Neuron (in vitro differentiated cells): ENCODE measurements at regions not wholly inside any gene's neighbourhood (a gene's known extent, or its start where the extent isn't known, plus 50 kb on each side); places are given as distances from the start of the nearest gene placed in this dataset.

ENCODE experiments used
- H2AFZ ChIP-seq: one replicate; pipeline ENCODE4 v1.6.1; 2013; ENCODE audit warnings: low read depth, mild to moderate bottlenecking, inconsistent platforms, low read length, moderate library complexity
- H3K27me3 ChIP-seq: one replicate; pipeline ENCODE4 v1.6.1; 2013; ENCODE audit warnings: low read length; ENCODE audit not compliant: insufficient read depth
- H3K36me3 ChIP-seq: one replicate; pipeline ENCODE4 v1.6.1; 2013; ENCODE audit warnings: low read length; ENCODE audit not compliant: insufficient read depth
- H3K4me1 ChIP-seq: one replicate; pipeline ENCODE4 v1.6.1; 2013; ENCODE audit warnings: low read length; ENCODE audit not compliant: insufficient read depth
- H3K4me3 ChIP-seq: 2 replicates; pipeline ENCODE4 v1.5.1; 2013; ENCODE audit warnings: mild to moderate bottlenecking, low read length, moderate library complexity
- H3K9me3 ChIP-seq: one replicate; pipeline ENCODE4 v1.6.1; 2013; ENCODE audit warnings: low read length

DNA sequence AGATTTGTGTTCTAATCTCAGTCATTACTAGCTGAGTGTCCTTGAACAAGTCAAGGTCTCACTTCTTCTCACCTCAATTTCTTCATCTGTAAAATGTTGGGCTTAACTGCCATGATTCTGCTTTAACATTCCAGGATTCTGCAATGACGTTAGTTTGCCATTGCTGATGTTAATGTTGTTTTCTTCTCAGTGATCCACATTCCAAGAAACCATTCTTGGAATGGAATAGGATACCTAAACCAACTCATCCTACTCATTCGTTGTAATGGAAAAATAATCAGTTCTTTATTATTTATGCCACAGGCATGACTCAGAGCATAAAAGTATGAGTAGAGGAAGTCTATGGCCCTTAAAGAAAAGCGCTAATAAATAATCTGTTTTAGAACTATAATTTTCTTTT lies 140.2 kb upstream of the ETAA1 start:
- no peak overlapping the region for H3K4me3 ChIP-seq
- H3K4me1 ChIP-seq, result no peaks in the 10 kb centered on the region
- no peaks in the 10 kb centered on the region for H3K27me3 ChIP-seq
- H3K9me3 ChIP-seq, result no peaks in the 10 kb centered on the region
- H3K36me3 ChIP-seq, result no peaks in the 10 kb centered on the region
- no peak overlapping the region for H2AFZ ChIP-seq

DNA sequence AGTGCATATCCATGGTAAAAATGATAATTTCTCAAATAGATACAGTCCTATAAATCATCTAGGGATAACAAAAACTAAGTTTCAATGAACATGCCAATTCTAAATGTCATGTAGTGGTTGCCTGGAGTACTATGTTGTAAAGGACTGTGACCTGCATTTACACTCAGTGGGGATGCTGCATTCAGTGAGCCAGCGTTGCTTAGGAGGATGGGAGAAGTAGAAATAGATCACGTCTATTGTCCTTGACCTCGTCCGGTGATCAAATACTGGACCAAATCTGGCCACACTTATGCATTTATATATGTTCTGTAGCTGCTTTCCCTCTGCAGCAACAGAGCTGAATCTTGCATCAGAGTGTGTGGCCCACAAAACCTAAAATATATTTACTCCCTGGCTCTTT lies 139.0 kb upstream of the ETAA1 start:
- H3K27me3 ChIP-seq, result no peaks in the 10 kb centered on the region
- no peaks in the 10 kb centered on the region for H3K4me1 ChIP-seq
- no peaks in the 10 kb centered on the region for H3K9me3 ChIP-seq
- no peaks in the 10 kb centered on the region for H3K36me3 ChIP-seq
- H3K4me3 ChIP-seq, result no peak overlapping the region
- no peak overlapping the region for H2AFZ ChIP-seq

DNA sequence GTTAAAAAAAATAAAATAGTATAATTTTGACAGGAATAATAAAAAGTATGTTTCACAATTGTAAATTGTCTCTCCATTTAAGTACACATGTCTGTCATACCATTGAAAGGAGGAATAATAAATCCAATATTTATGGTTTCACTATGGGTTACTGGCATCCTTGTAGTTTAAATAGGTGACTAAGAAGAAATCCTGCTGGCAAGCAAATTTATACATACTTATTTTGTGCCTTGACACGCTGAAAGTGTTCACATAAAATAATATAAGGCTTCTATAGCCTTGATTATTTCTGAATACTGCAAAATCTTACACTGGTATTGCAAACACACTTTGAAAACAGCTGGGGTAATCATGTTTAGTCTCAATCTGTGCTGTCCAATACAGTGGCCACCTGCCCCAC lies 138.3 kb upstream of the ETAA1 start:
- Histone ChIP-seq H3K36me3 (no peaks in the 10 kb centered on the region), H3K4me1 (no peaks in the 10 kb centered on the region), H3K9me3 (no peaks in the 10 kb centered on the region)

DNA sequence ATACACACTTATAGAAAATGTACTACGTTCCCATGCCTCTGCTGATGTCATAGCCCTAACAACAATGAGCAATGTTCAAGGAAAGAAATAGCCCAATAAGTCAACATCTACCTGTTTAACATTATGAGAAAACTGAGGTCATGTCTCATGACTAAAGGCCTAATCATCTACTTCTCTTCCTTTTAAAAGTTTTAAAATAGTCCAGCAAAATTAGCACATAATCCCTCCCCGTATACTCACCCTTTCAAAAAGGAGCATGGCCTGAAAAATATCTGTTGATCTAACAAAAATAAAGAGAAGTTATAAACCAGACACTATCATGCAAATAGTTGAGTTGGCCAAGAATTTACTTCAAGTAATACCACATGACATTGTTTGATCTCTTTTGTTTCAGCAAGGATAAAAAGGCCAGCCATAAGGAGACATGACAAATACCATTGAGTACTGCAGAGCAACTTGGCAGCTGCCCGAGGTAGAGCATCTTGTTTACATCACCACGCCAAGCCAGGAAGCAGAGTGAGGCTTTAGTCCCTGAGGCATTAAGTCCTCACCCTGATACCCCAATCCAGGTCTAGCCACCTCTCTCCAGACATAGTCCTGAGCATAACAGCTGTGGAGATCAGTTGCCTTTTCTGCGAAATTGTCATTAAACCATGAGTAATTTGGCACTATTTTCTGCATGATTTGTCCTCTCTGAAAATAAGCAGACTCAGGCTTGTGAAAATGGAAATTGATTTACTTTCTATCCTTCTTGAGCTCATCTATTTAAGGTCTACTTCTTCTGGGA lies 137.4 kb upstream of the ETAA1 start:
- Histone ChIP-seq H3K4me3 (no peak overlapping the region), H3K4me1 (no peaks in the 10 kb centered on the region), H3K9me3 (no peaks in the 10 kb centered on the region), H3K36me3 (no peaks in the 10 kb centered on the region), H2AFZ (no peak overlapping the region), H3K27me3 (no peaks in the 10 kb centered on the region)

More for the DNA sequence above, 138.3 kb upstream of the ETAA1 start:
- H3K27me3 ChIP-seq, result no peaks in the 10 kb centered on the region
- no peak overlapping the region for H3K4me3 ChIP-seq
- H2AFZ ChIP-seq, result no peak overlapping the region

DNA sequence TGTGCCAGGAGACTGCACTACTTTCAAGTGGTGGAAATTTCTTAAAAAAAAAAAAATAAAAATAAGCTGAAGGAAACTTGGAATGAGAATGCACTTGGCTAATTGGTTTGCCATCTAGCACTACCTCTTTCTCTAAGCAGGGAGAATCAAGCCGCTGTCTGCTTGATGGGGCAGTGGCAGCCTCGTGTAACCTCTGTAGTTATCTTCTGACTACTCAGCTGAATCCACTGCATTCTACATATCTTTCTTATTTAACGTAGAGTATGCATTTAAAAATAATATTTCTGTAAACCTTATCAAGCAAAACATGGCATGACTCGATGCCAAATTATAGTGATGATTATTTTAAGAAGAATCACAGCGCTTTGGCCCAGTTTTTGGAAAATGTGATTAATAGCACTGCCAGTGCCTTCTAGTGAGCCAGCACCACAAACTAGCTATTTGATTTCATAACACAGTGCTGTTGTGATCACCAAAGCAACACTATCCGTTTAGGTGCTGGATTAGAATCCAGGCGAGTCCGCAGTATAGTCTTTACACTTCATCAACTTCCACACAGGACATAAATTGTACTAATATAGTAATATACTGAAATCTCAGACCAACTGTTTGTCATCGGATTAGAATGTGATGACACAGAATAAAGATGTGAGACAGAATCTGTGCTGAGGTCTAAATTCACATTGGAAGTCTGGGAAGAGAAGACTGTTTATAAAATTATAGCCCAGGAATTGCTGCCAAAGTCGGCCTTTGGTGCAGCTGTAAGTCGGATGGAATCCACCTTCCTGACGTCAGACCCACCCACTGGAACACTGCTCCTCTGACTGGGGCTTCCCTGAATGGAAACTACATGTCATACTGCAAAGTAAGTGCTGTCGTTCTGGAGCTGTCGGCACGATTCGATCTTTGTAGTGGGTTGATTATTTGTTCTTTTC lies 136.5 kb upstream of the ETAA1 start:
- Histone ChIP-seq H3K9me3 (no peaks in the 10 kb centered on the region), H2AFZ (no peak overlapping the region), H3K4me3 (no peak overlapping the region), H3K27me3 (no peaks in the 10 kb centered on the region), H3K36me3 (no peaks in the 10 kb centered on the region), H3K4me1 (no peaks in the 10 kb centered on the region)

DNA sequence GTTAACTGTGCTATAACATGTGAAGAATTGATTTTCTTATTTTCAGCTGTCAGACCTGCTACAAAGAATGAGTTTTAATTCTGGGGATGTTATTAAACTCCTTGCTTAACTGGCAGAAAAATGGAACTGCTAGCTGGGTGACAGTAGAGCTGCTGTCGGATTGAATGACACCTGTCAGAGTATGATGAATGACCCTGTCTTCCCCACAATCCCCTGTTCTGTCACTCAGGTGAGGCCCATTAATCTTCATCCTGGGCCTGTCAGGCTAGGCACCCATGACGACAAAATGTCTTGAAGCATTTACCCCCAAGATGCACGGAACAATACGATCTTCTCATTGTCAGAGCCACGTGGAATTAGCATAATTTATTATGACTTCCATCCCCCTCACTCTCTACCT lies 129.9 kb upstream of the ETAA1 start:
- no peaks in the 10 kb centered on the region for H3K9me3 ChIP-seq
- no peak overlapping the region for H3K4me3 ChIP-seq
- no peaks in the 10 kb centered on the region for H3K4me1 ChIP-seq
- no peak overlapping the region for H2AFZ ChIP-seq
- H3K36me3 ChIP-seq, result no peaks in the 10 kb centered on the region
- H3K27me3 ChIP-seq, result no peaks in the 10 kb centered on the region

DNA sequence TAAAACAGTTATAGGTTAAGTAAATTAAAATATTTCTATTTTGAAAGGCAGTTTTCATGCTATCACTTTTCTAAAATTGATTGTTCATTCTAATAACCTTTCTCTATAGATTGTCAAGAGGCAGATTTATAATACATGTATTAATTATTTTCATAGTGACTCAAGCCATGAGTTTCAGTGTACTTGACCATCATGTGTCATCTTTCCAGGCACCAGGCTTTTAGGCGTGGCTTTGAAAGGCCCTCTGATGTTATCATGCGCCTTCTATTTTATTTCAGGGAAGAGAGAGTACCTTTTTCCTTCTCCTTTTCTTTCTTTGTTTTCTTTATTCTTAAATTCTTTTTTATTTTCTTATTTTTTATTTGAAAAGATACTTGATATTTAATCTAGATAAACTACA lies 128.3 kb upstream of the ETAA1 start:
- Histone ChIP-seq H3K4me1 (no peaks in the 10 kb centered on the region), H2AFZ (no peak overlapping the region)

DNA sequence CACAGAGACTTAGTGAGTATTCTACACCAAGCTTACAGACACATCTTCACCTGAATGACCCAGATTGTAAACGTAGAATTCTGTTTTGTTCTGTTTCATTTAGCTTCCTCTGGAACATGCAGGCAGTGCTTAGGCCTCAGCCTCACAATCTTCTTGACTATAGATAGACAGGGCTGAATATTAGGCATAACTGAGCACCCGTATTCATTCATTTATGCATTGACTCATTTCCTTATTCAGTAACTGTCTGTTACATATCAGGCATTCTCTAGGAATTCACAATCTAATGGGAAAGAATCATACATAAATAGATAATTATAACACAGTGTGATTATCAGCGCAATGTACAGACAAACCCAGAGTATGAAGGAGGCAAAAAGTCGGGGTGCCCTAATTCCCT lies 124.9 kb upstream of the ETAA1 start:
- Histone ChIP-seq H3K9me3 (no peaks in the 10 kb centered on the region), H3K4me1 (no peaks in the 10 kb centered on the region), H3K4me3 (no peak overlapping the region), H3K27me3 (no peaks in the 10 kb centered on the region), H3K36me3 (no peaks in the 10 kb centered on the region), H2AFZ (no peak overlapping the region)

More for the DNA sequence above, 128.3 kb upstream of the ETAA1 start:
- no peaks in the 10 kb centered on the region for H3K36me3 ChIP-seq
- H3K9me3 ChIP-seq, result no peaks in the 10 kb centered on the region
- H3K4me3 ChIP-seq, result no peak overlapping the region
- no peaks in the 10 kb centered on the region for H3K27me3 ChIP-seq

DNA sequence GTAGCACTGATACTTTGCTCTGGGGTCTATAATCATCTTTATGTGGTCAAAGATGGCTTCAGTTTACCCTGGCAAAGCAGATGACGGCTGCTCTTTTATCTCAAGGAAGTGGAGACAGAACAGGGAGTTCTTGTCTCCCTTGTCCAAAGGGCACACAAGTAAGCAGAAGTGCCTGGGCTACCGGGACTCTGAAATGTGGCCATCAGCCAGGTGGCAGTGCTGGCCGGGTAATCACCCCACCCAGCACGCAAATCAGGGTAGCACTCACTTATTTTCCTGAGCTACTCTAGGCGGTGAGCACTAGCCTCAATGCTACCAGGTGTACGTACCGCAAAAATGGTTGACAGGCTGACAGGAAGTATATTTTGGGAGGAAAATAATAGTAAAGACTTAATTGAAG lies 119.7 kb upstream of the ETAA1 start:
- no peak overlapping the region for H3K4me3 ChIP-seq
- no peaks in the 10 kb centered on the region for H3K27me3 ChIP-seq
- no peaks in the 10 kb centered on the region for H3K9me3 ChIP-seq
- no peaks in the 10 kb centered on the region for H3K4me1 ChIP-seq
- no peaks in the 10 kb centered on the region for H3K36me3 ChIP-seq
- H2AFZ ChIP-seq, result no peak overlapping the region

DNA sequence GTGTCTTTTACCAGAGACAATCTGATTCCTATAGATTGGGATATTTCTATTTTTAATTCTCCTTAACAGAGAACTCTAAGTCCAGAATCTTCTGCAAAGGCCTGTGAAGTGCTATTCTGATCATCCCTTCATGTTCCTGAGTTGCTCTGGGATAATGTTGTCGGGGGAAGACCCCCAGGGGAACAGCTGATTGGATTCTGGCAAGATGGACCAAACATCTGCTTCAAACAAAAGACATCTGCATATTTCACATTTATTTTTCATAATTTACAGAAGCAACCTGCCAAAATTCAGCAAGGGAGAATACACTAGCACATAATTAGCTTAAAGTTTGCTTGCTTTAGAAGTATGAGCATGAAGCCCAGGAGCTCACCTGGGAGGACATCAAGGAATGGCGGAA lies 116.0 kb upstream of the ETAA1 start:
- Histone ChIP-seq H3K36me3 (no peaks in the 10 kb centered on the region), H3K4me1 (no peaks in the 10 kb centered on the region), H3K4me3 (no peak overlapping the region), H3K9me3 (no peaks in the 10 kb centered on the region), H3K27me3 (no peaks in the 10 kb centered on the region), H2AFZ (no peak overlapping the region)

DNA sequence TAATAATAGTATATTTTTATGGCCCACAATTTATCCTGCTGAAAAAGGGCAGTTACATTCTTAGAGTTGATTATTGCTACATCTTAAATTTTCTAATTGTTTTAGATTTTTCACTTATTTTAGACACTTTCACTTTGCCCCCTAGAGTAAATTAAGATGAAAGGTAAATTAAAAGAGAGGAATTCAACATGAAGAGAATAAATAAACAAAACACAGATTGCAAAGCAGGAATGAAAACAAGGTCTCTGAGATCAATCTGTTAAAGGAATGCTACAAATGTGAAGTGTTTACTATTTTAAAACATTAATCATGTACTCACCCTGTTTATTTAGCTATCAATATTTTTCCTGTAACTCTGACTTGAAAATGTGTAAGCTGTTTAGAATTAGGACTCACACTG lies 113.5 kb upstream of the ETAA1 start:
- Histone ChIP-seq H3K36me3 (no peaks in the 10 kb centered on the region), H3K4me1 (no peaks in the 10 kb centered on the region), H3K27me3 (no peaks in the 10 kb centered on the region), H3K4me3 (no peak overlapping the region), H3K9me3 (no peaks in the 10 kb centered on the region), H2AFZ (no peak overlapping the region)

DNA sequence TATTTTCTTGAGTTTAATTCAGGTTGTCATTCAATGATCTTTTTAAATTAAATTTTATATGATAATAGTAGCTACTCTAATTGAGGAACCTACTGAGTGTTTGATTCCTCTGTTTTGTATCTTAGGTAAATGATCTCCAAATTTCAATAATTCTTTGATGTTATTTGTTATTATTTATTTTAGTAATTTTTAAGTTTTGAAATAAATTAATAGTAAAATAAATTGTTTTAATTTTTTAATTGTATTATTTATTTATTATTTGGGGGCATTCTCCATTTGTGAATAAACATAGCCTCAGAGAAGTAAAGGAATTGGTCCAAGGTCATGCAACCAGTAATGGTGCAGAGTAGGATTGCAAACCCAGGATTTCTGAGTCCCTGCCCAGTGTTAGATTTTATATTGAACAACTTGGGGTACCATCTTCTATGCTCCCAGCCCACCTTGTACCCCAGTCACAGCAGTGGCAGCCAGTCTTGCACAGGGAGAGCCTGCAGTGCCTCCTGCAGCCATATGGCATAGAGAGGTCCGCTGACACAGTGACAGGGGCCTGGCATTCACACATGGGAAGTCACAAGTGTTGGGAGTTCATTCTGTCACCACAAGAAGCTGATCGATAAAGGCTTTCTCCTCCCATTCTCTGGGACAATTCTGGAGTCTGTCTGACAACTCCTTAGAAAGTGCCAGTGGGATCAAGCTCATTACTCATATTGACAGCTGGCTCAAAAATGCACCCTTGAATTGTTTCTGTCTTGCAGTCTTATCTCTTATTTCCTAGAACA lies 110.0 kb upstream of the ETAA1 start:
- Histone ChIP-seq H3K9me3 (no peaks in the 10 kb centered on the region), H3K4me1 (no peaks in the 10 kb centered on the region), H3K4me3 (no peak overlapping the region), H3K27me3 (no peaks in the 10 kb centered on the region), H2AFZ (no peak overlapping the region), H3K36me3 (no peaks in the 10 kb centered on the region)

DNA sequence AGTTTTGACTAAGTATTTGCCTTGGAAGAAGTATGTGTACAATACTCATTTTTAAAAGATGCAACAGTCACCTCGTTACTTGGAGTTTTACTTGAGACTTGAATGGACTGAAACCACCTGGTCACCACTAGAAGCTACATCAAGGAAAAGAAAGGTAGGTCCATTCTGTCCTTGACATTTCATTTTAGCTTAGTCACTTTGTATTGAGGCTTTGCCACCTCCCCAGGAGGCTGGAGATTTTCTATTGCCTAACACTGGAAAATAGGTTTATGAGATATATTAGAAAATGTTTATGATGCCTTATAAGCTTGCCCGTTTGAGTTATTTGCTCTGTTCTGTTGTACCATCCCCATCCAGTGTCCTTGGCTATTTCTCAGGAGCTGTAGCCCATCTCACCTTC lies 107.9 kb upstream of the ETAA1 start:
- H3K4me1 ChIP-seq, result no peaks in the 10 kb centered on the region

More for the DNA sequence above, 107.9 kb upstream of the ETAA1 start:
- Histone ChIP-seq H3K9me3 (no peaks in the 10 kb centered on the region), H3K27me3 (no peaks in the 10 kb centered on the region), H2AFZ (no peak overlapping the region), H3K4me3 (no peak overlapping the region), H3K36me3 (no peaks in the 10 kb centered on the region)
